Esophagus squamous epithelium (tissue), 5 donors: ENCODE measurements at regions not wholly inside any gene's neighbourhood (a gene's known extent, or its start where the extent isn't known, plus 50 kb on each side); places are given as distances from the start of the nearest gene placed in this dataset.

Experiments
- DNase-seq: peaks from one replicate; lab custom pipeline; 2025; lab: John Stamatoyannopoulos, UW
- H3K27ac ChIP-seq, 4 donors: fragments of 200-600 bp; sonication (generic); one replicate each; pipeline ENCODE4 v1.5.1; 2016 to 2019; ENCODE audit warnings: mild to moderate bottlenecking in 1 of 4
- H3K27me3 ChIP-seq, 4 donors: fragments of 200-600 bp; sonication (generic); 1 replicate in 3 of 4; 2 replicates in 1 of 4; pipeline versions ENCODE4 v1.5.1 to v1.6.0; 2017 to 2021; ENCODE audit warnings: antibody characterized with exemption in 1 of 4
- H3K36me3 ChIP-seq, 3 donors: fragments of 200-600 bp; sonication (generic); one replicate each; pipeline ENCODE4 v1.5.1; 2016 to 2019
- H3K4me1 ChIP-seq, 3 donors: fragments of 200-600 bp; sonication (generic); one replicate each; pipeline ENCODE4 v1.5.1; 2017 to 2019
- H3K4me3 ChIP-seq, 4 donors: fragments of 200-600 bp; sonication (generic); 1 replicate in 3 of 4; 2 replicates in 1 of 4; pipeline ENCODE4 v1.5.1; 2016 to 2019; ENCODE audit warnings: mild to moderate bottlenecking in 2 of 4, moderate library complexity in 1 of 4
- H3K9me3 ChIP-seq, 3 donors: fragments of 200-600 bp; sonication (generic); one replicate each; pipeline ENCODE4 v1.5.1; 2016 to 2019
- CTCF ChIP-seq, 6 experiments: fragments of 450-650 bp in 4 of 6; fragments of 200-600 bp in 2 of 6; sonication (generic) in 2 of 6; IDR thresholded peaks; one replicate each; pipeline ENCODE4 v1.5.1; 2016 to 2019; ENCODE audit warnings: antibody characterized with exemption in 6 of 6, mild to moderate bottlenecking in 4 of 6, moderate library complexity in 4 of 6
- POLR2A ChIP-seq, 4 donors: fragments of 450-650 bp; IDR thresholded peaks; one replicate each; pipeline ENCODE4 v1.6.1; 2017; ENCODE audit warnings: antibody characterized with exemption in 4 of 4, mild to moderate bottlenecking in 4 of 4, moderate library complexity in 3 of 4
- WGBS, 2 donors: methylation state at CpG; one replicate each; pipeline ENCODE4 v1.1.5; 2018; 5-methylcytosine and 5-hydroxymethylcytosine counted together
- intact Hi-C: fragments of 100-400 bp; cut with DNase I; formaldehyde crosslinking; loops from one replicate; pipeline ENCODE4 v1.15.0; 2022
- donor health status: DM: yes; HTN: yes; CAD: no.

GRCh38 chr1:201676641-201677040 is 137.7 kb downstream of the NAV1 start:
- WGBS, 2 donors: 61 to 85% methylated on average over 4 of the region's 4 CpGs
- H3K27ac ChIP-seq: peak overlapping the region in 3 of 4 donors; percentile 36 to 63 (median 46)

GRCh38 chr1:201678264-201679101 is 139.6 kb downstream of the NAV1 start:
- intact Hi-C loops: no loop called here
- Histone ChIP-seq H3K9me3 (no peaks in the 10 kb centered on the region), H3K4me3 (no peak overlapping the region), H3K4me1 (peaks cover 7 to 47% (median 12%) of the 10 kb centered on the region in 3 donors), H3K27me3 (peaks cover 0 to 5% (median 0%) of the 10 kb centered on the region in 4 donors), H3K27ac (no peak overlapping the region), H3K36me3 (no peaks in the 10 kb centered on the region)
- TF ChIP-seq POLR2A (IDR thresholded peaks at IDR 0.05) (no peak), CTCF (IDR thresholded peaks at IDR 0.05) (no peak)
- no peak for DNase-seq
- 42 to 53% methylated on average over 7 to 9 of the region's 9 CpGs for WGBS, 2 donors

More at GRCh38 chr1:201676641-201677040, 137.7 kb downstream of the NAV1 start:
- Histone ChIP-seq H3K9me3 (no peaks in the 10 kb centered on the region), H3K27me3 (peaks cover 0 to 5% (median 0%) of the 10 kb centered on the region in 4 donors), H3K4me1 (peaks cover 7 to 47% (median 12%) of the 10 kb centered on the region in 3 donors), H3K4me3 (no peak overlapping the region), H3K36me3 (no peaks in the 10 kb centered on the region)
- intact Hi-C loops: no loop called here
- TF ChIP-seq CTCF (IDR thresholded peaks at IDR 0.05) (no peak), POLR2A (IDR thresholded peaks at IDR 0.05) (no peak)
- DNase-seq: no peak

GRCh38 chr1:201681375-201681774 is 142.4 kb downstream of the NAV1 start:
- Histone ChIP-seq H3K4me3 (no peak overlapping the region), H3K36me3 (no peaks in the 10 kb centered on the region), H3K27ac (no peak overlapping the region), H3K9me3 (no peaks in the 10 kb centered on the region), H3K27me3 (peaks cover 0 to 5% (median 0%) of the 10 kb centered on the region in 4 donors), H3K4me1 (peaks cover 0 to 29% (median 3%) of the 10 kb centered on the region in 3 donors)
- TF ChIP-seq POLR2A (IDR thresholded peaks at IDR 0.05) (no peak), CTCF (IDR thresholded peaks at IDR 0.05) (no peak)
- DNase-seq: no peak
- WGBS, 2 donors: 58 to 80% methylated on average over 8 of the region's 8 CpGs
- intact Hi-C loops: no loop called here

GRCh38 chr1:201682964-201683363 is 144.0 kb downstream of the NAV1 start:
- intact Hi-C loops: no loop called here
- Histone ChIP-seq H3K4me1 (peaks cover 0 to 16% (median 0%) of the 10 kb centered on the region in 3 donors), H3K36me3 (no peaks in the 10 kb centered on the region), H3K27me3 (peaks cover 0 to 5% (median 0%) of the 10 kb centered on the region in 4 donors), H3K4me3 (no peak overlapping the region), H3K9me3 (no peaks in the 10 kb centered on the region), H3K27ac (no peak overlapping the region)
- TF ChIP-seq CTCF (IDR thresholded peaks at IDR 0.05) (no peak), POLR2A (IDR thresholded peaks at IDR 0.05) (no peak)
- no peak for DNase-seq
- 81 to 89% methylated on average over 4 of the region's 4 CpGs for WGBS, 2 donors

- Histone ChIP-seq H3K4me1 (peaks cover 0 to 12% (median 0%) of the 10 kb centered on the region in 3 donors), H3K9me3 (no peaks in the 10 kb centered on the region), H3K27me3 (peaks cover 0 to 5% (median 0%) of the 10 kb centered on the region in 4 donors), H3K36me3 (no peaks in the 10 kb centered on the region), H3K4me3 (no peak overlapping the region), H3K27ac (no peak overlapping the region)
- intact Hi-C loops: no loop called here
- WGBS, 2 donors: 90% methylated on average over 3 to 5 of the region's 6 CpGs
- no peak for DNase-seq
- no peak for TF ChIP-seq POLR2A (IDR thresholded peaks at IDR 0.05)
- no peak for TF ChIP-seq CTCF (IDR thresholded peaks at IDR 0.05)
These were observed 144.5 kb downstream of the NAV1 start for GRCh38 chr1:201683397-201683796.
